ENCODE measurements at regions not wholly inside any gene's neighbourhood (a gene's known extent, or its start where the extent isn't known, plus 50 kb on each side); places are given as distances from the start of the nearest gene placed in this dataset.
"Not testable (repeated sequence)": the region's sequence is repeated elsewhere in the genome, so short reads cannot be mapped to it uniquely, and the experiment has no call there.

DNA sequence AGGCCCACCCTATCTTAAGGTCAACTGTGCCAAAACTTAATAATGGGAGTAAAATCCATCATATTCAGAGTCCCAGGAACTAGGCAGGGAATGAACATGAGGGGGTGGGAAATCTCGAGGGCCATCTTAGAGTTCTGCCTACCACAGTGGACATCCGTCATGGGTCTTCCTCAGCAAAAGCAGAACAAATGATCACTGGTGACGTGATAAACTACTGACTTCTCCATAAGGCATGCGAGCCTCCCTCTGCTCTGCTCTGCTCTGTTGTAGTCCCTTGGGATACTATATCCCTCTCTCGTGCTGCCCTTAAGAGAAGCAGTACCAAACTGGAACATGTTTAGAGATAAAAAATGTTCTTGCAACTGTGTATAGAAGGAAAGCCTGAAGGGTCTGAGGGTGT is 603.8 kb downstream of the TTLL7 start:
- not testable (repeated sequence) for TF ChIP-seq CTCF, POLR2A, EP300 (IDR thresholded peaks at IDR 0.05)
